Liver (tissue), 3 donors: ENCODE measurements at regions not wholly inside any gene's neighbourhood (a gene's known extent, or its start where the extent isn't known, plus 50 kb on each side); places are given as distances from the start of the nearest gene placed in this dataset.

Experiments used
- FOXA1 ChIP-seq: IDR thresholded peaks from 2 replicates; pipeline ENCODE4 v1.6.1; 2016; ENCODE audit warnings: antibody characterized with exemption
- GABPA ChIP-seq, 2 donors: IDR thresholded peaks in 1 of 2; conservative IDR thresholded peaks in 1 of 2; 2 replicates each; pipeline ENCODE4 v1.6.1; 2016; ENCODE audit warnings: antibody characterized with exemption in 2 of 2, mild to moderate bottlenecking in 1 of 2, moderate library complexity in 1 of 2
- HNF4G ChIP-seq: IDR thresholded peaks from 2 replicates; pipeline ENCODE4 v1.6.1; 2016; ENCODE audit warnings: antibody characterized with exemption
- JUND ChIP-seq, 2 donors: IDR thresholded peaks; 2 replicates each; pipeline ENCODE4 v1.6.1; 2016; ENCODE audit warnings: antibody characterized with exemption in 2 of 2
- NR2F2 ChIP-seq: IDR thresholded peaks from 2 replicates; pipeline ENCODE4 v1.6.1; 2016; ENCODE audit warnings: antibody characterized with exemption
- RAD21 ChIP-seq, 2 donors: IDR thresholded peaks; 2 replicates each; pipeline ENCODE4 v1.6.1; 2016; ENCODE audit warnings: antibody characterized with exemption in 2 of 2, mild to moderate bottlenecking in 2 of 2
- RXRA ChIP-seq, 2 donors: IDR thresholded peaks; 2 replicates each; pipeline ENCODE4 v1.6.1; 2017 to 2018; ENCODE audit warnings: antibody characterized with exemption in 2 of 2, mild to moderate bottlenecking in 1 of 2
- SP1 ChIP-seq: IDR thresholded peaks from 2 replicates; pipeline ENCODE4 v1.6.1; 2018; ENCODE audit warnings: antibody characterized with exemption, mild to moderate bottlenecking
- TAF1 ChIP-seq: conservative IDR thresholded peaks from 2 replicates; pipeline ENCODE4 v1.6.1; 2016; ENCODE audit warnings: antibody characterized with exemption, mild to moderate bottlenecking
- YY1 ChIP-seq: IDR thresholded peaks from 2 replicates; pipeline ENCODE4 v1.6.1; 2016; ENCODE audit warnings: antibody characterized with exemption, mild to moderate bottlenecking
- TF ChIP-seq, protein P1 (sequence below): fragments of 150-350 bp; IDR thresholded peaks from 2 replicates; pipeline ENCODE4 v1.5.1; 2017; ENCODE audit warnings: improper control_type of control experiment, low read depth, low read length; ENCODE audit not compliant: missing input control
- TF ChIP-seq, protein P2 (sequence below): IDR thresholded peaks from 2 replicates; pipeline ENCODE4 v1.6.1; 2016; ENCODE audit warnings: antibody characterized with exemption, mild to moderate bottlenecking
- TF ChIP-seq, protein P3 (sequence below): IDR thresholded peaks from 2 replicates; pipeline ENCODE4 v1.6.1; 2016; ENCODE audit warnings: antibody characterized with exemption
- donor health status: healthy.
- donor health status: healthy.

DNA sequence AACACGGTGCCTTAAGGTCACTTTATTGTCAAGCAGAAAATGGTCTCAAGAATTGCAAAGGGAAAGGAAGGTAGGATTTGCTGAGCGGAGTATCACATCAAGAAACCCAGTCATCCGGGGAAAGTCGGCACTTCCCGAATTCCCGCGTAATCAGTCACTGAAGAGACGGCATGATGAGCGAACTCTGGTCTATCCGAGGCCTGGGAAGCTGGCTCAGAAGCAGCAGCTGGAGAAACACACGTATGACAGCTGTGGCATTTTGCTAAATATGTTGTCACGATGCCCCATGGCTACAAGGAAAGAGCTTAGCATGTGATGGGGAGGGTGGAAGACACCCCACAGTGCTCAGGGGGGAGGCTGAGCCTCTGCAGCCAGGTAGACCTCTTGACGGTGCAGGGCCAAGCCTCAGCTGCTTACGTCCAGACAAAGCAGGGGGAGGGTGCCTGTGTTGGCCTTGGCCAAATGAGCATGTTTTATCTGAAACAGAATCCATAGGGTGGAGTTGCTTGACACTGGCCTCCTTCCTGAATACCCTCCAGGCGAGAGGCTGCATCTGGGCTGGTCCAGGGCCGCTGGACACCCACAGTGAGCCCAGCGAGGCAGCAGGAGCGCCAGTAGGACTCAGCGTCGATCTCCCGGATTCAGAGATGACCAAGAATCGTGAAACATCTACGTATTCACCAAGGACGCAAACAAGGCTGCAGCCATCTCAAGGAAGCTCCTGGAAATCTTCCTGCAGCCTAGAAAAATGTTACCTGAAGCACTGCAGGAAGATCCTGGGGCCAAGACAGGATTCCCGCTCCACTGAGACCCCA is 118.8 kb upstream of the AFDN start:
- TF ChIP-seq, protein P1, sequence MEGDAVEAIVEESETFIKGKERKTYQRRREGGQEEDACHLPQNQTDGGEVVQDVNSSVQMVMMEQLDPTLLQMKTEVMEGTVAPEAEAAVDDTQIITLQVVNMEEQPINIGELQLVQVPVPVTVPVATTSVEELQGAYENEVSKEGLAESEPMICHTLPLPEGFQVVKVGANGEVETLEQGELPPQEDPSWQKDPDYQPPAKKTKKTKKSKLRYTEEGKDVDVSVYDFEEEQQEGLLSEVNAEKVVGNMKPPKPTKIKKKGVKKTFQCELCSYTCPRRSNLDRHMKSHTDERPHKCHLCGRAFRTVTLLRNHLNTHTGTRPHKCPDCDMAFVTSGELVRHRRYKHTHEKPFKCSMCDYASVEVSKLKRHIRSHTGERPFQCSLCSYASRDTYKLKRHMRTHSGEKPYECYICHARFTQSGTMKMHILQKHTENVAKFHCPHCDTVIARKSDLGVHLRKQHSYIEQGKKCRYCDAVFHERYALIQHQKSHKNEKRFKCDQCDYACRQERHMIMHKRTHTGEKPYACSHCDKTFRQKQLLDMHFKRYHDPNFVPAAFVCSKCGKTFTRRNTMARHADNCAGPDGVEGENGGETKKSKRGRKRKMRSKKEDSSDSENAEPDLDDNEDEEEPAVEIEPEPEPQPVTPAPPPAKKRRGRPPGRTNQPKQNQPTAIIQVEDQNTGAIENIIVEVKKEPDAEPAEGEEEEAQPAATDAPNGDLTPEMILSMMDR = no peak
- TF ChIP-seq SP1 = no peak
- no peak for TF ChIP-seq RAD21 (IDR thresholded peaks at IDR 0.05)
- TF ChIP-seq HNF4G = no peak
- TF ChIP-seq JUND (IDR thresholded peaks at IDR 0.05) = no peak
- TF ChIP-seq TAF1 = no peak
- TF ChIP-seq FOXA1 = no peak
- TF ChIP-seq, protein P2, sequence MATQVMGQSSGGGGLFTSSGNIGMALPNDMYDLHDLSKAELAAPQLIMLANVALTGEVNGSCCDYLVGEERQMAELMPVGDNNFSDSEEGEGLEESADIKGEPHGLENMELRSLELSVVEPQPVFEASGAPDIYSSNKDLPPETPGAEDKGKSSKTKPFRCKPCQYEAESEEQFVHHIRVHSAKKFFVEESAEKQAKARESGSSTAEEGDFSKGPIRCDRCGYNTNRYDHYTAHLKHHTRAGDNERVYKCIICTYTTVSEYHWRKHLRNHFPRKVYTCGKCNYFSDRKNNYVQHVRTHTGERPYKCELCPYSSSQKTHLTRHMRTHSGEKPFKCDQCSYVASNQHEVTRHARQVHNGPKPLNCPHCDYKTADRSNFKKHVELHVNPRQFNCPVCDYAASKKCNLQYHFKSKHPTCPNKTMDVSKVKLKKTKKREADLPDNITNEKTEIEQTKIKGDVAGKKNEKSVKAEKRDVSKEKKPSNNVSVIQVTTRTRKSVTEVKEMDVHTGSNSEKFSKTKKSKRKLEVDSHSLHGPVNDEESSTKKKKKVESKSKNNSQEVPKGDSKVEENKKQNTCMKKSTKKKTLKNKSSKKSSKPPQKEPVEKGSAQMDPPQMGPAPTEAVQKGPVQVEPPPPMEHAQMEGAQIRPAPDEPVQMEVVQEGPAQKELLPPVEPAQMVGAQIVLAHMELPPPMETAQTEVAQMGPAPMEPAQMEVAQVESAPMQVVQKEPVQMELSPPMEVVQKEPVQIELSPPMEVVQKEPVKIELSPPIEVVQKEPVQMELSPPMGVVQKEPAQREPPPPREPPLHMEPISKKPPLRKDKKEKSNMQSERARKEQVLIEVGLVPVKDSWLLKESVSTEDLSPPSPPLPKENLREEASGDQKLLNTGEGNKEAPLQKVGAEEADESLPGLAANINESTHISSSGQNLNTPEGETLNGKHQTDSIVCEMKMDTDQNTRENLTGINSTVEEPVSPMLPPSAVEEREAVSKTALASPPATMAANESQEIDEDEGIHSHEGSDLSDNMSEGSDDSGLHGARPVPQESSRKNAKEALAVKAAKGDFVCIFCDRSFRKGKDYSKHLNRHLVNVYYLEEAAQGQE = no peak
- TF ChIP-seq, protein P3, sequence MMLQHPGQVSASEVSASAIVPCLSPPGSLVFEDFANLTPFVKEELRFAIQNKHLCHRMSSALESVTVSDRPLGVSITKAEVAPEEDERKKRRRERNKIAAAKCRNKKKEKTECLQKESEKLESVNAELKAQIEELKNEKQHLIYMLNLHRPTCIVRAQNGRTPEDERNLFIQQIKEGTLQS = no peak
- no peak for TF ChIP-seq NR2F2
- no peak for TF ChIP-seq GABPA (IDR thresholded peaks at IDR 0.05 in 1 of 2, conservative IDR thresholded peaks at IDR 0.05 in 1 of 2)
- TF ChIP-seq RXRA (IDR thresholded peaks at IDR 0.05) = no peak
- TF ChIP-seq YY1 = no peak
